ENCODE measurements at regions not wholly inside any gene's neighbourhood (a gene's known extent, or its start where the extent isn't known, plus 50 kb on each side); places are given as distances from the start of the nearest gene placed in this dataset.

DNA sequence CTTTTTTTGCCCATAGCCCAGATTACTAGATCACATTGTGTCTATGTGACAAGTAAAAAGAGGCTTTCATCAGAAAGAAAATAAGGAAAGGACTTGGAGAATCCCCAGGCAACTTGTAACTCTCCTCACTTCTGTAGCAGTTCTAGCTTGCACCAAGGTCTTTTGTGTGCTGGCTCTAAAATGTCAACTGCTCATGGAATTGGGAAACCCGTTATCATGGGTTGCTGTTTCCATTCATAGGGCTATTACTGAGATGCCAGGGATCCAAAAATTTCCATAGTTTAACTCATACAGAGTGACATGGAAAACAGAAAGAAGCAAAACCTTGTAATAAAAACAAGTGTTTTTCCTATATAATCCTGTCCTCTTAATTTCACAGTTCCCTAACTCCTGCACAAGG is 123.9 kb upstream of the FBXL7 start:
- no peak for TF ChIP-seq EZH2 (IDR thresholded peaks at IDR 0.05; ENCODE audit: borderline replicate concordance, low read depth, low read length, poor library complexity, severe bottlenecking)
- TF ChIP-seq, protein P1, sequence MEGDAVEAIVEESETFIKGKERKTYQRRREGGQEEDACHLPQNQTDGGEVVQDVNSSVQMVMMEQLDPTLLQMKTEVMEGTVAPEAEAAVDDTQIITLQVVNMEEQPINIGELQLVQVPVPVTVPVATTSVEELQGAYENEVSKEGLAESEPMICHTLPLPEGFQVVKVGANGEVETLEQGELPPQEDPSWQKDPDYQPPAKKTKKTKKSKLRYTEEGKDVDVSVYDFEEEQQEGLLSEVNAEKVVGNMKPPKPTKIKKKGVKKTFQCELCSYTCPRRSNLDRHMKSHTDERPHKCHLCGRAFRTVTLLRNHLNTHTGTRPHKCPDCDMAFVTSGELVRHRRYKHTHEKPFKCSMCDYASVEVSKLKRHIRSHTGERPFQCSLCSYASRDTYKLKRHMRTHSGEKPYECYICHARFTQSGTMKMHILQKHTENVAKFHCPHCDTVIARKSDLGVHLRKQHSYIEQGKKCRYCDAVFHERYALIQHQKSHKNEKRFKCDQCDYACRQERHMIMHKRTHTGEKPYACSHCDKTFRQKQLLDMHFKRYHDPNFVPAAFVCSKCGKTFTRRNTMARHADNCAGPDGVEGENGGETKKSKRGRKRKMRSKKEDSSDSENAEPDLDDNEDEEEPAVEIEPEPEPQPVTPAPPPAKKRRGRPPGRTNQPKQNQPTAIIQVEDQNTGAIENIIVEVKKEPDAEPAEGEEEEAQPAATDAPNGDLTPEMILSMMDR (conservative IDR thresholded peaks at IDR 0.05; ENCODE audit: low read depth, low read length), result no peak
